Natural killer cell (primary cell): ENCODE measurements at regions not wholly inside any gene's neighbourhood (a gene's known extent, or its start where the extent isn't known, plus 50 kb on each side); places are given as distances from the start of the nearest gene placed in this dataset.
"Not testable (repeated sequence)": the region's sequence is repeated elsewhere in the genome, so short reads cannot be mapped to it uniquely, and the experiment has no call there.

Experiments
- ATAC-seq, 3 donors: fragments of 150-1000 bp in 2 of 3; fragments of 200-7000 bp in 1 of 3; cut with Tn5 transposase; 1 replicate in 1 of 3; 2 replicates in 2 of 3; pipeline ENCODE4 v1.10.0; 2021; ENCODE audit warnings: mild to moderate bottlenecking in 2 of 3, moderate library complexity in 2 of 3
- DNase-seq, 2 donors: peaks; one replicate each; pipeline versions ENCODE4 v3.0.0 to v3.0.0-alpha.2; 2013 to 2021; ENCODE audit warnings: mixed read lengths in 1 of 2
- H3K27ac ChIP-seq: one replicate; pipeline ENCODE4 v1.5.1; 2013; ENCODE audit warnings: mild to moderate bottlenecking, low read length
- H3K27me3 ChIP-seq: one replicate; pipeline ENCODE4 v1.6.1; 2013; ENCODE audit warnings: low read length; ENCODE audit not compliant: control insufficient read depth, insufficient read depth
- H3K36me3 ChIP-seq: one replicate; pipeline ENCODE4 v1.6.1; 2013; ENCODE audit warnings: low read length; ENCODE audit not compliant: control insufficient read depth, insufficient read depth
- H3K4me1 ChIP-seq: one replicate; pipeline ENCODE4 v1.6.1; 2013; ENCODE audit warnings: low read length; ENCODE audit not compliant: control insufficient read depth, insufficient read depth
- H3K4me3 ChIP-seq: one replicate; pipeline ENCODE4 v1.5.1; 2013; ENCODE audit warnings: low read length
- H3K9me3 ChIP-seq: one replicate; pipeline ENCODE4 v1.6.1; 2013; ENCODE audit warnings: low read length; ENCODE audit not compliant: control insufficient read depth, insufficient read depth
- H3K27ac Mint-ChIP-seq, 2 donors: one replicate each; pipeline ENCODE4 v1.8.0; 2022; ENCODE audit warnings: mild to moderate bottlenecking in 2 of 2, mixed read lengths in 2 of 2, moderate library complexity in 1 of 2
- H3K27me3 Mint-ChIP-seq, 2 donors: one replicate each; pipeline ENCODE4 v1.8.0; 2022; ENCODE audit warnings: low read depth in 2 of 2, mixed read lengths in 2 of 2
- H3K36me3 Mint-ChIP-seq: one replicate; pipeline ENCODE4 v1.8.0; 2022; ENCODE audit warnings: mixed read lengths
- H3K4me1 Mint-ChIP-seq, 2 donors: one replicate each; pipeline ENCODE4 v1.8.0; 2022; ENCODE audit warnings: mixed read lengths in 2 of 2
- H3K4me3 Mint-ChIP-seq: one replicate; pipeline ENCODE4 v1.8.0; 2022; ENCODE audit warnings: mild to moderate bottlenecking, moderate library complexity, mixed read lengths
- H3K9me3 Mint-ChIP-seq, 2 donors: one replicate each; pipeline ENCODE4 v1.8.0; 2022; ENCODE audit warnings: mixed read lengths in 2 of 2
- CTCF ChIP-seq: fragments of 200-600 bp; IDR thresholded peaks from one replicate; pipeline ENCODE4 v1.8.0; 2022; ENCODE audit warnings: antibody characterized with exemption
- WGBS: methylation state at CpG from one replicate; pipeline ENCODE4 v1.1.7; 2013; ENCODE audit warnings: missing lambda C conversion rate; ENCODE audit not compliant: insufficient coverage; 5-methylcytosine and 5-hydroxymethylcytosine counted together
- intact Hi-C: fragments of 100-400 bp; cut with micrococcal nuclease; formaldehyde crosslinking; loops from one replicate; pipeline ENCODE4 v1.14.2; 2022

GRCh38 chr1:67551375-67551774 is 121.2 kb upstream of the SERBP1 start:
- Mint-ChIP-seq H3K4me1 (no peaks in the 10 kb centered on the region), H3K27ac (no peak overlapping the region), H3K27me3 (peaks cover 0 to 12% of the 10 kb centered on the region in 2 donors), H3K9me3 (no peaks in the 10 kb centered on the region), H3K36me3 (no peaks in the 10 kb centered on the region), H3K4me3 (no peak overlapping the region)
- Histone ChIP-seq H3K36me3 (no peaks in the 10 kb centered on the region), H3K4me1 (no peaks in the 10 kb centered on the region), H3K9me3 (no peaks in the 10 kb centered on the region), H3K27me3 (no peaks in the 10 kb centered on the region), H3K27ac (no peak overlapping the region), H3K4me3 (no peak overlapping the region)
- WGBS, result 84% methylated on average over 6 of the region's 6 CpGs
- intact Hi-C loops, result no loop called here
- no peak for TF ChIP-seq CTCF
- DNase-seq (no peak), ATAC-seq (no peak)

GRCh38 chr1:67552336-67552759 is 122.1 kb upstream of the SERBP1 start:
- Histone ChIP-seq H3K9me3 (no peaks in the 10 kb centered on the region), H3K36me3 (no peaks in the 10 kb centered on the region), H3K4me3 (no peak overlapping the region), H3K4me1 (no peaks in the 10 kb centered on the region), H3K27ac (no peak overlapping the region), H3K27me3 (no peaks in the 10 kb centered on the region)
- DNase-seq, result no peak
- ATAC-seq, result no peak
- Mint-ChIP-seq H3K4me3 (no peak overlapping the region), H3K27me3 (peaks cover 1 to 12% of the 10 kb centered on the region in 2 donors), H3K27ac (no peak overlapping the region), H3K9me3 (no peaks in the 10 kb centered on the region), H3K4me1 (no peaks in the 10 kb centered on the region), H3K36me3 (no peaks in the 10 kb centered on the region)
- TF ChIP-seq CTCF, result no peak
- WGBS, result 36% methylated on average over 3 of the region's 3 CpGs
- intact Hi-C loops, result no loop called here

GRCh38 chr1:67554204-67554603 is 124.0 kb upstream of the SERBP1 start:
- H3K9me3 ChIP-seq, H3K4me3 ChIP-seq, DNase-seq, H3K36me3 ChIP-seq, H3K4me1 ChIP-seq, H3K36me3 Mint-ChIP-seq, H3K27ac Mint-ChIP-seq, H3K27me3 ChIP-seq, H3K4me3 Mint-ChIP-seq, intact Hi-C loops, H3K9me3 Mint-ChIP-seq, ATAC-seq, H3K4me1 Mint-ChIP-seq, H3K27ac ChIP-seq: not testable (repeated sequence)
- H3K27me3 Mint-ChIP-seq, result peaks cover 3 to 12% of the 10 kb centered on the region in 2 donors
- WGBS, result 96% methylated on average over 4 of the region's 5 CpGs

- Histone ChIP-seq H3K27ac (no peak overlapping the region), H3K36me3 (no peaks in the 10 kb centered on the region), H3K9me3 (no peaks in the 10 kb centered on the region), H3K4me1 (no peaks in the 10 kb centered on the region), H3K4me3 (no peak overlapping the region), H3K27me3 (no peaks in the 10 kb centered on the region)
- TF ChIP-seq CTCF, result no peak
- ATAC-seq (no peak), DNase-seq (no peak)
- Mint-ChIP-seq H3K27me3 (peaks cover 3 to 12% of the 10 kb centered on the region in 2 donors), H3K4me1 (no peaks in the 10 kb centered on the region), H3K4me3 (no peak overlapping the region), H3K36me3 (no peaks in the 10 kb centered on the region), H3K9me3 (no peaks in the 10 kb centered on the region), H3K27ac (no peak overlapping the region)
- intact Hi-C loops, result no loop called here
- WGBS, result 82% methylated on average over 11 of the region's 15 CpGs
These were observed 125.5 kb upstream of the SERBP1 start for GRCh38 chr1:67555461-67556296.
